GM23248 (cell line): ENCODE measurements at regions not wholly inside any gene's neighbourhood (a gene's known extent, or its start where the extent isn't known, plus 50 kb on each side); places are given as distances from the start of the nearest gene placed in this dataset.

Experiments used
- EZH2 ChIP-seq: fragments of 200-600 bp; sonication (generic); IDR thresholded peaks from 2 replicates; pipeline ENCODE4 v1.6.1; 2018; ENCODE audit warnings: antibody characterized with exemption, mild to moderate bottlenecking; ENCODE audit not compliant: insufficient read depth, poor library complexity, severe bottlenecking
- EZH2phosphoT487 ChIP-seq: fragments of 200-600 bp; sonication (generic); IDR thresholded peaks from 2 replicates; pipeline ENCODE4 v1.6.1; 2018; ENCODE audit warnings: antibody characterized with exemption, moderate library complexity, mild to moderate bottlenecking, low read depth; ENCODE audit not compliant: insufficient read depth

GRCh38 chr13:58989556-58989955, 1174.2 kb downstream of the DIAPH3 start:
- TF ChIP-seq EZH2 (no peak), EZH2phosphoT487 (no peak)
